GM18507 (cell line): ENCODE measurements at regions not wholly inside any gene's neighbourhood (a gene's known extent, or its start where the extent isn't known, plus 50 kb on each side); places are given as distances from the start of the nearest gene placed in this dataset.

Source experiments
- DNase-seq: peaks from one replicate; pipeline ENCODE4 v3.0.0; 2011; ENCODE audit warnings: low read depth; ENCODE audit not compliant: insufficient read length; ENCODE audit errors: extremely low spot score
- FAIRE-seq: peaks from 2 replicates; lab custom pipeline; 2011; peaks lifted over from hg19 to GRCh38; lab: Jason Lieb, UNC

GRCh38 chr1:78787544-78787943, 137.9 kb downstream of the IFI44 start:
- FAIRE-seq (no peak), DNase-seq (no peak)

- FAIRE-seq (no peak), DNase-seq (no peak)
Measured at GRCh38 chr1:78790174-78790573, 140.5 kb downstream of the IFI44 start.

- FAIRE-seq: no peak
- no peak for DNase-seq
Measured at GRCh38 chr1:78792756-78793155, 143.1 kb downstream of the IFI44 start.

GRCh38 chr1:78797108-78797781, 147.6 kb downstream of the IFI44 start:
- DNase-seq (no peak), FAIRE-seq (no peak)

- no peak for DNase-seq
- no peak for FAIRE-seq
Measured at GRCh38 chr1:78799926-78800325, 150.3 kb downstream of the IFI44 start.

GRCh38 chr1:78814176-78814575, 164.5 kb downstream of the IFI44 start:
- DNase-seq (no peak), FAIRE-seq (no peak)

GRCh38 chr1:78825561-78825960, 175.9 kb downstream of the IFI44 start:
- DNase-seq (no peak), FAIRE-seq (no peak)

GRCh38 chr1:78829644-78830043, 176.9 kb downstream of the ADGRL4 start:
- no peak for FAIRE-seq

GRCh38 chr1:78830321-78830720, 176.2 kb downstream of the ADGRL4 start:
- FAIRE-seq: no peak

More at GRCh38 chr1:78829644-78830043, 176.9 kb downstream of the ADGRL4 start:
- no peak for DNase-seq

GRCh38 chr1:78831731-78832360, 174.7 kb downstream of the ADGRL4 start:
- no peak for DNase-seq
- FAIRE-seq: no peak

More at GRCh38 chr1:78830321-78830720, 176.2 kb downstream of the ADGRL4 start:
- no peak for DNase-seq

- FAIRE-seq (no peak), DNase-seq (no peak)
Measured at GRCh38 chr1:78833491-78833890, 173.0 kb downstream of the ADGRL4 start.

GRCh38 chr1:78834201-78834741, 172.3 kb downstream of the ADGRL4 start:
- FAIRE-seq (peak; percentile 12), DNase-seq (no peak)

- no peak for FAIRE-seq
Measured at GRCh38 chr1:78836726-78837125, 169.8 kb downstream of the ADGRL4 start.

GRCh38 chr1:78839704-78840277, 166.7 kb downstream of the ADGRL4 start:
- FAIRE-seq (peak; percentile 9), DNase-seq (no peak)

More at GRCh38 chr1:78836726-78837125, 169.8 kb downstream of the ADGRL4 start:
- no peak for DNase-seq
